NB4 (cell line): ENCODE measurements at regions not wholly inside any gene's neighbourhood (a gene's known extent, or its start where the extent isn't known, plus 50 kb on each side); places are given as distances from the start of the nearest gene placed in this dataset.

Source experiments
- CTCF ChIP-seq: IDR thresholded peaks from one replicate; pipeline ENCODE4 v1.5.1; 2012; ENCODE audit warnings: low read depth, low read length
- MAX ChIP-seq: IDR thresholded peaks from 2 replicates; pipeline ENCODE4 v1.6.1; 2011; ENCODE audit warnings: low read depth, low read length
- MYC ChIP-seq: IDR thresholded peaks from 2 replicates; pipeline ENCODE4 v1.6.1; 2011; ENCODE audit warnings: low read depth, low read length
- POLR2A ChIP-seq: IDR thresholded peaks from 2 replicates; pipeline ENCODE4 v1.6.1; 2011; ENCODE audit warnings: mild to moderate bottlenecking; ENCODE audit not compliant: insufficient read length; ENCODE audit errors: extremely low read depth

- TF ChIP-seq POLR2A = no peak
- TF ChIP-seq CTCF = no peak
- no peak for TF ChIP-seq MAX
- no peak for TF ChIP-seq MYC
These were observed 213.3 kb downstream of the SMARCA1 start for GRCh38 chrX:129310000-129310399.
